Gastroesophageal sphincter (tissue), 4 donors: ENCODE measurements at regions not wholly inside any gene's neighbourhood (a gene's known extent, or its start where the extent isn't known, plus 50 kb on each side); places are given as distances from the start of the nearest gene placed in this dataset.

Source experiments
- ATAC-seq: fragments of 150-250 bp; one replicate; pipeline ENCODE4 v1.9.1; 2016; ENCODE audit warnings: mild to moderate bottlenecking, moderate library complexity
- H3K27ac ChIP-seq, 4 donors: fragments of 200-600 bp; sonication (generic) in 3 of 4; 1 replicate in 3 of 4; 2 replicates in 1 of 4; pipeline ENCODE4 v1.5.1; 2016 to 2019
- H3K27me3 ChIP-seq: fragments of 200-600 bp; sonication (generic); one replicate; pipeline ENCODE4 v1.5.1; 2019
- H3K36me3 ChIP-seq, 2 donors: fragments of 200-600 bp; sonication (generic); one replicate each; pipeline ENCODE4 v1.5.1; 2019; ENCODE audit warnings: control low read depth in 1 of 2
- H3K4me1 ChIP-seq, 3 donors: fragments of 200-600 bp; sonication (generic); 1 replicate in 2 of 3; 2 replicates in 1 of 3; pipeline ENCODE4 v1.5.1; 2016 to 2019; ENCODE audit warnings: control low read depth in 2 of 3
- H3K4me3 ChIP-seq, 2 donors: fragments of 200-600 bp; sonication (generic); one replicate each; pipeline ENCODE4 v1.5.1; 2019; ENCODE audit warnings: mild to moderate bottlenecking in 1 of 2, moderate library complexity in 1 of 2
- H3K9me3 ChIP-seq, 3 donors: fragments of 200-600 bp; sonication (generic); one replicate each; pipeline ENCODE4 v1.5.1; 2017 to 2019; ENCODE audit warnings: control low read depth in 2 of 3
- CTCF ChIP-seq, 4 experiments: fragments of 200-600 bp in 2 of 4; fragments of 450-650 bp in 2 of 4; sonication (generic) in 1 of 4; IDR thresholded peaks; one replicate each; pipeline ENCODE4 v1.5.1; 2017 to 2019; ENCODE audit warnings: antibody characterized with exemption in 4 of 4, mild to moderate bottlenecking in 2 of 4, moderate library complexity in 2 of 4
- EP300 ChIP-seq: sonication (generic); formaldehyde crosslinking; IDR thresholded peaks from one replicate; pipeline ENCODE4 v1.6.1; 2017; ENCODE audit warnings: antibody characterized with exemption, mild to moderate bottlenecking
- POLR2A ChIP-seq, 2 donors: fragments of 450-650 bp; IDR thresholded peaks; one replicate each; pipeline ENCODE4 v1.6.1; 2017; ENCODE audit warnings: antibody characterized with exemption in 2 of 2, mild to moderate bottlenecking in 2 of 2, moderate library complexity in 1 of 2
- POLR2AphosphoS5 ChIP-seq: sonication (generic); formaldehyde crosslinking; IDR thresholded peaks from one replicate; pipeline ENCODE4 v1.6.1; 2017; ENCODE audit warnings: antibody characterized with exemption
- WGBS, 2 donors: methylation state at CpG; one replicate each; pipeline ENCODE4 v1.1.5; 2018; ENCODE audit warnings: low coverage in 1 of 2; 5-methylcytosine and 5-hydroxymethylcytosine counted together

- TF ChIP-seq CTCF (IDR thresholded peaks at IDR 0.05), result no peak
- no peak for TF ChIP-seq EP300
- no peak for TF ChIP-seq POLR2AphosphoS5
- no peak for TF ChIP-seq POLR2A (IDR thresholded peaks at IDR 0.05)
- no peaks in the 10 kb centered on the region for H3K4me1 ChIP-seq
- no peak for ATAC-seq
- H3K4me3 ChIP-seq, result no peak overlapping the region
- no peaks in the 10 kb centered on the region for H3K36me3 ChIP-seq
- H3K9me3 ChIP-seq, result no peaks in the 10 kb centered on the region
- no peak overlapping the region for H3K27ac ChIP-seq
- no peaks in the 10 kb centered on the region for H3K27me3 ChIP-seq
Observed at GRCh38 chr16:52034830-52035229, 512.1 kb downstream of the TOX3 start.

- TF ChIP-seq EP300, result no peak
- no peak for TF ChIP-seq POLR2A (IDR thresholded peaks at IDR 0.05)
- no peak for TF ChIP-seq CTCF (IDR thresholded peaks at IDR 0.05)
- no peak for TF ChIP-seq POLR2AphosphoS5
- Histone ChIP-seq H3K27ac (no peak overlapping the region), H3K9me3 (no peaks in the 10 kb centered on the region), H3K4me3 (no peak overlapping the region), H3K36me3 (no peaks in the 10 kb centered on the region), H3K27me3 (no peaks in the 10 kb centered on the region), H3K4me1 (no peaks in the 10 kb centered on the region)
- 80 to 100% methylated on average over 1 of the region's 1 CpG for WGBS, 2 donors
- no peak for ATAC-seq
Observed at GRCh38 chr16:52033992-52034391, 513.0 kb downstream of the TOX3 start.

GRCh38 chr16:52022980-52023379, 524.0 kb downstream of the TOX3 start:
- H3K36me3 ChIP-seq, result no peaks in the 10 kb centered on the region
- no peaks in the 10 kb centered on the region for H3K9me3 ChIP-seq
- no peak for ATAC-seq
- H3K4me1 ChIP-seq, result no peaks in the 10 kb centered on the region
- H3K27ac ChIP-seq, result no peak overlapping the region
- no peaks in the 10 kb centered on the region for H3K27me3 ChIP-seq
- TF ChIP-seq CTCF (IDR thresholded peaks at IDR 0.05) (no peak), POLR2A (IDR thresholded peaks at IDR 0.05) (no peak), POLR2AphosphoS5 (no peak), EP300 (no peak)
- WGBS, 2 donors, result 53 to 74% methylated on average over 4 of the region's 4 CpGs
- no peak overlapping the region for H3K4me3 ChIP-seq

GRCh38 chr16:52022177-52022576, 524.8 kb downstream of the TOX3 start:
- WGBS, 2 donors, result 83% methylated on average over 3 of the region's 3 CpGs; no CpG with 5 or more reads in 1 of the 2 donors
- Histone ChIP-seq H3K27ac (no peak overlapping the region), H3K9me3 (no peaks in the 10 kb centered on the region), H3K27me3 (no peaks in the 10 kb centered on the region), H3K4me1 (no peaks in the 10 kb centered on the region), H3K4me3 (no peak overlapping the region), H3K36me3 (no peaks in the 10 kb centered on the region)
- TF ChIP-seq POLR2AphosphoS5 (no peak), EP300 (no peak), POLR2A (IDR thresholded peaks at IDR 0.05) (no peak), CTCF (IDR thresholded peaks at IDR 0.05) (no peak)
- ATAC-seq, result no peak

- no peaks in the 10 kb centered on the region for H3K36me3 ChIP-seq
- no peaks in the 10 kb centered on the region for H3K4me1 ChIP-seq
- ATAC-seq, result no peak
- peaks cover 0 to 18% (median 0%) of the 10 kb centered on the region in 3 donors for H3K9me3 ChIP-seq
- TF ChIP-seq POLR2A (IDR thresholded peaks at IDR 0.05) (no peak), CTCF (IDR thresholded peaks at IDR 0.05) (no peak), POLR2AphosphoS5 (no peak), EP300 (no peak)
- H3K27me3 ChIP-seq, result no peaks in the 10 kb centered on the region
- no peak overlapping the region for H3K27ac ChIP-seq
- H3K4me3 ChIP-seq, result no peak overlapping the region
- 63 to 70% methylated on average over 2 of the region's 2 CpGs for WGBS, 2 donors
Observed at GRCh38 chr16:52016387-52016786, 530.6 kb downstream of the TOX3 start.
